Neural progenitor cell (in vitro differentiated cells): ENCODE measurements at regions not wholly inside any gene's neighbourhood (a gene's known extent, or its start where the extent isn't known, plus 50 kb on each side); places are given as distances from the start of the nearest gene placed in this dataset.
"Not testable (repeated sequence)": the region's sequence is repeated elsewhere in the genome, so short reads cannot be mapped to it uniquely, and the experiment has no call there.

Experiments used
- DNase-seq: peaks from one replicate; pipeline ENCODE4 v3.0.0-alpha.2; 2016; ENCODE audit warnings: low spot score
- H2AFZ ChIP-seq: fragments of 200-600 bp; sonication (generic); replicated peaks from 2 replicates; pipeline ENCODE4 v1.6.1; 2016; ENCODE audit warnings: antibody characterized with exemption
- H3F3A ChIP-seq: fragments of 200-600 bp; sonication (generic); 2 replicates; pipeline ENCODE4 v1.6.1; 2016; ENCODE audit warnings: antibody characterized with exemption, low read depth
- H3K27ac ChIP-seq: fragments of 200-600 bp; sonication (generic); 2 replicates; pipeline ENCODE4 v1.5.1; 2016; ENCODE audit warnings: mild to moderate bottlenecking
- H3K27me3 ChIP-seq: fragments of 200-600 bp; sonication (generic); 2 replicates; pipeline ENCODE4 v1.6.1; 2016; ENCODE audit warnings: mild to moderate bottlenecking, moderate library complexity
- H3K36me3 ChIP-seq: fragments of 200-600 bp; sonication (generic); 2 replicates; pipeline ENCODE4 v1.5.1; 2016
- H3K4me1 ChIP-seq: fragments of 200-600 bp; sonication (generic); 2 replicates; pipeline ENCODE4 v1.6.1; 2016; ENCODE audit warnings: mixed run types
- H3K4me2 ChIP-seq: fragments of 200-600 bp; sonication (generic); 2 replicates; pipeline ENCODE4 v1.6.1; 2016
- H3K4me3 ChIP-seq: fragments of 200-600 bp; sonication (generic); 2 replicates; pipeline ENCODE4 v1.5.1; 2016
- H3K79me2 ChIP-seq: fragments of 200-600 bp; sonication (generic); 2 replicates; pipeline ENCODE4 v1.6.1; 2016; ENCODE audit warnings: low read depth
- H3K9ac ChIP-seq: fragments of 200-600 bp; sonication (generic); 2 replicates; pipeline ENCODE4 v1.6.1; 2016
- H3K9me3 ChIP-seq: fragments of 200-600 bp; sonication (generic); 2 replicates; pipeline ENCODE4 v1.5.1; 2016; ENCODE audit warnings: low read depth
- H4K20me1 ChIP-seq: fragments of 200-600 bp; sonication (generic); 2 replicates; pipeline ENCODE4 v1.6.1; 2016; ENCODE audit warnings: low read depth
- H3K27ac Mint-ChIP-seq: 3 replicates; pipeline ENCODE4 v1.8.0; 2021; ENCODE audit warnings: mixed read lengths
- H3K27me3 Mint-ChIP-seq: 2 replicates; pipeline ENCODE4 v1.8.0; 2022; ENCODE audit warnings: low read depth, mild to moderate bottlenecking, inconsistent platforms, moderate library complexity, mixed read lengths; ENCODE audit not compliant: insufficient read depth
- H3K36me3 Mint-ChIP-seq: 3 replicates; pipeline ENCODE4 v1.8.0; 2021; ENCODE audit warnings: mixed read lengths
- H3K4me1 Mint-ChIP-seq: 3 replicates; pipeline ENCODE4 v1.8.0; 2021; ENCODE audit warnings: mixed read lengths
- H3K4me3 Mint-ChIP-seq: 3 replicates; pipeline ENCODE4 v1.8.0; 2021; ENCODE audit warnings: mild to moderate bottlenecking, moderate library complexity, mixed read lengths
- H3K9me3 Mint-ChIP-seq: 3 replicates; pipeline ENCODE4 v1.8.0; 2020; ENCODE audit warnings: mixed read lengths
- EZH2 ChIP-seq: fragments of 200-600 bp; sonication (generic); IDR thresholded peaks from 2 replicates; pipeline ENCODE4 v1.6.1; 2017; ENCODE audit warnings: antibody characterized with exemption, mild to moderate bottlenecking, moderate library complexity
- EZH2phosphoT487 ChIP-seq: fragments of 200-600 bp; sonication (generic); IDR thresholded peaks from 2 replicates; pipeline ENCODE4 v1.6.1; 2017; ENCODE audit warnings: antibody characterized with exemption
- TF ChIP-seq, protein P1 (sequence below): fragments of 200-600 bp; sonication (generic); IDR thresholded peaks from 2 replicates; pipeline ENCODE4 v1.5.1; 2017; ENCODE audit warnings: antibody characterized with exemption, mild to moderate bottlenecking

DNA sequence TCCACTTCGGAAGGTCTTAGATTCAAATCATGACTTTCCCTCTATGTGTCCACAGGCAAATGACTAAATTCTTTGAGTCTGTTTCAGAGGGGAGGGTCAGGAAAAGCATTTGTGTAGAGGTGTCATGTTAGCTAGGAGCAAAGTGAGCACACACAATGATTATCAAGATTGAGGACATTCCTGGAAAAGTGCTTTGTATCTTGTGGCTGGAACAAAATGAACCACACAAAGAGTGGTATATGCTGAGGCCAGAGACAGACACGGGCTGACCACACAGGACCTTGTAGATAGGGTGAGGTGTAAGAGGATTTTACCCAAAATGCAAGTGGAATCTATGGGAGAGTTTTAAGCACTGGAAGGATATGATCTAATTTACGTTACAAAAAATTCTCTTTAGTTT lies 245.3 kb upstream of the NMUR2 start:
- H3K79me2 ChIP-seq, result no peaks in the 10 kb centered on the region
- H3K27me3 Mint-ChIP-seq, result peaks cover 3% of the 10 kb centered on the region
- H3K27me3 ChIP-seq, result no peaks in the 10 kb centered on the region
- no peaks in the 10 kb centered on the region for H4K20me1 ChIP-seq
- DNase-seq, result no peak
- no peak overlapping the region for H3K4me3 ChIP-seq
- H2AFZ ChIP-seq, result no peak overlapping the region
- no peaks in the 10 kb centered on the region for H3K9me3 Mint-ChIP-seq
- peaks cover 2% of the 10 kb centered on the region for H3K4me1 Mint-ChIP-seq
- H3K4me2 ChIP-seq, result no peak overlapping the region
- no peak overlapping the region for H3K27ac Mint-ChIP-seq
- no peak overlapping the region for H3K9ac ChIP-seq
- H3K4me3 Mint-ChIP-seq, result no peak overlapping the region
- no peaks in the 10 kb centered on the region for H3K36me3 Mint-ChIP-seq
- no peaks in the 10 kb centered on the region for H3F3A ChIP-seq
- TF ChIP-seq EZH2phosphoT487 (no peak), EZH2 (no peak)
- TF ChIP-seq, protein P1, sequence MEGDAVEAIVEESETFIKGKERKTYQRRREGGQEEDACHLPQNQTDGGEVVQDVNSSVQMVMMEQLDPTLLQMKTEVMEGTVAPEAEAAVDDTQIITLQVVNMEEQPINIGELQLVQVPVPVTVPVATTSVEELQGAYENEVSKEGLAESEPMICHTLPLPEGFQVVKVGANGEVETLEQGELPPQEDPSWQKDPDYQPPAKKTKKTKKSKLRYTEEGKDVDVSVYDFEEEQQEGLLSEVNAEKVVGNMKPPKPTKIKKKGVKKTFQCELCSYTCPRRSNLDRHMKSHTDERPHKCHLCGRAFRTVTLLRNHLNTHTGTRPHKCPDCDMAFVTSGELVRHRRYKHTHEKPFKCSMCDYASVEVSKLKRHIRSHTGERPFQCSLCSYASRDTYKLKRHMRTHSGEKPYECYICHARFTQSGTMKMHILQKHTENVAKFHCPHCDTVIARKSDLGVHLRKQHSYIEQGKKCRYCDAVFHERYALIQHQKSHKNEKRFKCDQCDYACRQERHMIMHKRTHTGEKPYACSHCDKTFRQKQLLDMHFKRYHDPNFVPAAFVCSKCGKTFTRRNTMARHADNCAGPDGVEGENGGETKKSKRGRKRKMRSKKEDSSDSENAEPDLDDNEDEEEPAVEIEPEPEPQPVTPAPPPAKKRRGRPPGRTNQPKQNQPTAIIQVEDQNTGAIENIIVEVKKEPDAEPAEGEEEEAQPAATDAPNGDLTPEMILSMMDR, result no peak
- H3K36me3 ChIP-seq, result no peaks in the 10 kb centered on the region
- H3K27ac ChIP-seq, result no peak overlapping the region
- peaks cover 7% of the 10 kb centered on the region for H3K4me1 ChIP-seq
- H3K9me3 ChIP-seq, result no peaks in the 10 kb centered on the region

DNA sequence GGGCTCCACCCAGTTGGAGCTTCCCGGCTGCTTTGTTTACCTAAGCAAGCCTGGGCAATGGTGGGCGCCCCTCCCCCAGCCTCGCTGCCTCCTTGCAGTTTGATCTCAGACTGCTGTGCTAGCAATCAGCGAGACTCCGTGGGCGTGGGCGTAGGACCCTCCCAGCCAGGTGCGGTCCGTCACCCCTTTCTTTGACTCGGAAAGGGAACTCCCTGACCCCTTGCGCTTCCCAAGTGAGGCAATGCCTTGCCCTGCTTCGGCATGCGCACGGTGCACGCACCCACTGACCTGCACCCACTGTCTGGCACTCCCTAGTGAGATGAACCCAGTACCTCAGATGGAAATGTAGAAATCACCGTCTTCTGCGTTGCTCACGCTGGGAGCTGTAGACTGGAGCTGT lies 254.4 kb upstream of the NMUR2 start:
- H3F3A ChIP-seq, H3K36me3 Mint-ChIP-seq, H3K4me3 ChIP-seq, H4K20me1 ChIP-seq, H3K9ac ChIP-seq, H3K4me1 ChIP-seq, H3K4me3 Mint-ChIP-seq, H3K27ac ChIP-seq, H3K36me3 ChIP-seq, H3K27me3 ChIP-seq, H3K9me3 ChIP-seq, H3K4me1 Mint-ChIP-seq, H3K27me3 Mint-ChIP-seq, DNase-seq, H3K4me2 ChIP-seq, H3K27ac Mint-ChIP-seq, H3K9me3 Mint-ChIP-seq, H3K79me2 ChIP-seq: not testable (repeated sequence)
- H2AFZ ChIP-seq, result peak overlapping the region; percentile 79

DNA sequence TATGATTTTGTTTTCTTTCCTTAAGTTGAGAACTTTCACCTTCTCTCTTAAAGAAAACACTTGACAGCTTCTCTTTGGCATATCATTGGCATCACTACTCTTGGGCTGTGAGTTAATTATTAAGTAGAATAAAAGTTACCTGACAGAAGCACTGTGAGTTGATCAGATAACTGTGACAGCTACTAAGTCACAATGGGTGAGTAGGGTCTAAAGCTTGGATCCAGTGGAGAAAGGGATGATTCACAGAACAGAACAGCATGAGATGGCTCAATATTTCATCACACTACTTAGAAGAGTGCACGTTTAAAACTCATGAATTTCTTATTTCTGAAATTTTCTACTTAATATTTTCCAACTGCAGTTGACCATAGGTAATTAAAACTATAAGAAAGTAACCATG lies 268.5 kb upstream of the NMUR2 start:
- Histone ChIP-seq H3K36me3 (no peaks in the 10 kb centered on the region), H3K27me3 (no peaks in the 10 kb centered on the region), H3K79me2 (no peaks in the 10 kb centered on the region), H3K9ac (no peak overlapping the region), H3K9me3 (no peaks in the 10 kb centered on the region), H3F3A (no peaks in the 10 kb centered on the region), H3K4me2 (no peak overlapping the region), H3K27ac (no peak overlapping the region), H3K4me1 (no peaks in the 10 kb centered on the region), H4K20me1 (no peaks in the 10 kb centered on the region), H3K4me3 (no peak overlapping the region), H2AFZ (no peak overlapping the region)
- no peak for DNase-seq
- Mint-ChIP-seq H3K27me3 (no peaks in the 10 kb centered on the region), H3K27ac (no peak overlapping the region), H3K4me1 (no peaks in the 10 kb centered on the region), H3K9me3 (no peaks in the 10 kb centered on the region), H3K4me3 (no peak overlapping the region), H3K36me3 (no peaks in the 10 kb centered on the region)
- TF ChIP-seq EZH2, result no peak
- TF ChIP-seq EZH2phosphoT487, result no peak
- TF ChIP-seq, protein P1, result no peak

DNA sequence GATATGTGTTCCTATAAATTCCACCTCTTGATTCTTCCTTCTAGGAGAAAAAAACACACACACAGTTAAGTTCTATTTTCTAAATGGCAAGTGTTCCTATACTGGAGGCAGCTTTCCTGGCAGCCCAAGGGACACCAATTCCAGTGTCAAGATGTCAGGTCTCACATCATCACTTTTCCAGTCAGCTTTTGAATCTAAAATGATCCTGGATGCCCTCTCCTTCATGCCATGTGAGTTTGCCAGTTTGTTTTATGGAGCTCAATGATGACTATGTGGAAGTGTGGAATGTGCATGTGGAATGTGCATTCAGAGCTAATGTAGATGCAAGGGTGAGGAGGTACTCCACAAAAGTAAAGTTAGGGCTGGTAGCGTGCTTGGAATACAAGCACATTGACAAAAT lies 269.3 kb upstream of the NMUR2 start:
- no peak overlapping the region for H3K27ac Mint-ChIP-seq
- TF ChIP-seq, protein P1, result no peak
- TF ChIP-seq EZH2 (no peak), EZH2phosphoT487 (no peak)
- H3K4me2 ChIP-seq, result no peak overlapping the region
- H3K36me3 ChIP-seq, result no peaks in the 10 kb centered on the region
- no peaks in the 10 kb centered on the region for H3K36me3 Mint-ChIP-seq
- no peaks in the 10 kb centered on the region for H3K79me2 ChIP-seq
- no peak overlapping the region for H3K4me3 ChIP-seq
- no peak for DNase-seq
- H2AFZ ChIP-seq, result no peak overlapping the region
- no peak overlapping the region for H3K9ac ChIP-seq
- no peaks in the 10 kb centered on the region for H3K4me1 Mint-ChIP-seq
- no peak overlapping the region for H3K4me3 Mint-ChIP-seq
- H3F3A ChIP-seq, result no peaks in the 10 kb centered on the region
- no peaks in the 10 kb centered on the region for H3K27me3 ChIP-seq
- no peaks in the 10 kb centered on the region for H3K4me1 ChIP-seq
- no peaks in the 10 kb centered on the region for H3K9me3 Mint-ChIP-seq
- H3K9me3 ChIP-seq, result no peaks in the 10 kb centered on the region
- no peaks in the 10 kb centered on the region for H3K27me3 Mint-ChIP-seq
- no peak overlapping the region for H3K27ac ChIP-seq
- H4K20me1 ChIP-seq, result no peaks in the 10 kb centered on the region
